T-helper 2 cell (primary cell): ENCODE measurements at regions not wholly inside any gene's neighbourhood (a gene's known extent, or its start where the extent isn't known, plus 50 kb on each side); places are given as distances from the start of the nearest gene placed in this dataset.
A peak's percentile ranks its signal among the peaks of the same experiment; 100 is the strongest.

ENCODE experiments used
- DNase-seq, 5 experiments: peaks; one replicate each; pipeline versions ENCODE4 v3.0.0 to v3.0.0-alpha.2; 2012 to 2022

DNA sequence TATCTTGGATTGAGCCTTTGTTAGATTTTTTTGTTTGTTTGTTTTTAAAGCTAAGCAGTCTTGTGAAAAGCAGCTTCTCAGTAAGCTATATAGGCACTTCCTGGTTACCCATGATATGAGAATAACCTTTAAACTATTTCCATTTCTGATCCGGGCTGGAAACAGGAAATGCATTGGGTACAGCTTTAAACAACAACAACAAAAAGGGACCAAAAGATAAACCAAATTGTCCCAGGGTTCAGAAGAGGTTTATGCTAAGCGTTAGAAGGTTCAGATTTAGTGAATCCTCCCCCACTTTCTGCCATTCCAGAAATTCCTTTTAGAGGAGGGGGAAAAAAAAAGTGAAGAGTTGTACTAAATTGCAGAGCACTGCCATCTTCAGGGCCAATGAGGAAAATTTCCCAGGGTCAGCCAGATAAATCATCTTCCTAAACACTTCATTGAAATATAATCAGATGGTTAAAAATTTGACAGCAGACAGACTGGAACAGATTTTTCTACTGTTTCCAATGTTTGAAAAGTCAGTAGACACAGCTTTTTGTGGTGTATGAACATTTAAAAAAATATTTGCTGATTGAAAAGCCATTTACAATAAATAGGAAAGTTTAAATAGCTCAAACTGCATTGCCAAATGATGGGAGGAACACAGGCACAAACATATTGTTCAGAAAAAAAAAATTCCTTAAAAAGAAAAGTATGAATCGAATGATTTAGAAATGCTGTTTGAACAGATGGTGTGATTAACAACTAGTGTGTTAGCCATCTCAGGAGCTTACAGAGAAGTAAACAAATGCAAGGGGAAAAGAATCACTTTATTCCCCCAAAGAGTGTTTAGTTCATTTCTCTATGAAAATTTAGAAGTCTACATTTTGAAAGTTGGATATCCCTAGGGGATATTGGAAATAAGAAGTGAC lies 189.9 kb upstream of the TANK start:
- DNase-seq: peak in 1 of 5 experiments; percentile 23

DNA sequence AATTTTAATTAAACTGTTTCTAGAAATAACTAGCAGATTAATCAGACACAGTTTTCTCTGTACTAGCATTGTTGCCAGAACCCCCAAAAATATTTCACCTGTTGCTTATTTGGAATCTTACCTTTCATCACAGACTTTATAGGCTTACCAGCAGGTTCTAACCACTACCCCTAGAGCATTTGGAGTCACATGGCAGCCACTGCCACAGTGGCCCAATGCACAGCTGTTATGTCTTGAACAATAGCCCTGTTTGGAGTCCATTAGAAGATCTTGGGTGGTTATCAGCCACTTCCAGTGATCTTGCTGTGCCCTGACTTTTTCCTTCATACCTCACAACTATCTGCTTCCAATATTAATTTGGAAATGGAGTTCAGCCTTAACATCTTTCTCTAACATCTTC lies 186.2 kb upstream of the TANK start:
- no peak for DNase-seq

DNA sequence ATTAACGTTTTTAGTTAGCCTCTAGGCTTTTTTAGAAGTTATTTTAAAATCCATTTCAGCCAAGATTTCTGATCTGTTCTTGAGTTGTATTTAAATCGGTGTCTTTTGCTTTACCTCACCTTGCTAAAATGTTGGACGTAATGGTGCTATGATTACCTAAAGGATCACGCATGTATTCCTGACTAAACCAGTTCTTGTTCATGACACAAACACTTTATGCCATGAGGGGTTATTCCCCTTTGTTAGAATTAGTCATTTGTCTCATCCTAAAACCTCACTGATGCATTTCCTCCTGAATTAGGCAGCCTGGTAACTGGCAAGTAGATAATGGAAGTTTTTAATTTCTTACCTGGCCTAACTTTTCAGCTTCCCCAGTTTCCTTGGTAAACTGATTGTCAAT lies 185.4 kb upstream of the TANK start:
- no peak for DNase-seq

DNA sequence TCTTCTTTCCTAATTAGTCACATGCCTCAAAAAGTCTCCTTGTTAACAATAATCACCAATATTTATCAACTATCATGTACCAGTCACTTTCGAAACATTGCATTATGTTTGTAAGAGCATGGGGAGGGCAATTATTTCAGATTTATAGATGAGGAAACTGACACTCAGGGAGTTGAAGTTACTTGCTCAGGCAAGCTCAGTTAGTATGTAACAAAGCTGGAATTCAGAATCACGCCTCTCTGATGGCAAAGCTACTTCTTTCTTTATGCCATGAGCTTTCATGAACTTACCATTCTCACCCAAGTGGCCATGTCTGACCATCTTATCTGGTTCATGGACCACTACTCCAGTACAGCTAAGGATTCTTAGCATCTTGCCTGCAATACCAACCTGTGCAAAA lies 183.4 kb upstream of the TANK start:
- DNase-seq: no peak

DNA sequence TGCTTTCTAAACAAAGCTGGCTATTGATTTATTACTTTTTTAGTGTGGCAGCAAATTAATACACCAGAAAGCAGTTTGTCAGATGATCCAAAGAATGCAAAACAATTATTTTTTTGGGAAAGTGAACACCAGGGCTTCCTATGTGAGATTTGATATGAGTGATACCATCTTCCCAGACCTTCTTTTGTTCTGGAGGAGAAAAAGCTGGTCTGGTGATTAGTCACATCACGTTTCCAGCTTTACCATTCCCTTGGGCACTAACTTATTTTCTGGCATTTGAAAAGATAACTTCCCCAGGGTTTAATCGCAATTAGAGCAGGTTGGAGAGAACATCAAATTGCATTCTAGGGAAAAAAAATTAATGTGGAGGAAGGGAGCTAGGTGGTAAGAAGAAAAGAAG lies 182.9 kb upstream of the TANK start:
- no peak for DNase-seq

DNA sequence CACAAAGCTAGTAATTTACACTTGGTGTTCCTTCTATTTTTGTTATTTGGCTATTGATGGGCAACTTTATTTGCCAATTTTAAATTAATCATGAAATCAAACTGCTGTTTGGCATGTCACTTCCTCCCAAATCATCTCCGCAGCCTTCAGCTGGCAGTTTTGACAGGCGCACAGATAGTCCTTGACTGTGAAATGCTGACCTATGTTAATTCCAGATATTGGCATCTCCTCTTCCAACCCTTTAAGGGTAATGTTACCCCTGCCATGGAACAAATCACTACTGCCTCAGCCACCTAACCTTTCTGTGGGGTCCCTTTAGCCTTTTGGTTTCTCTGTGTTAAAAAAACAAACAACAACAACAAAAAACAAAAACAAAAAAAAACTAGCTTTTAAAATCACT lies 182.4 kb upstream of the TANK start:
- DNase-seq: no peak

DNA sequence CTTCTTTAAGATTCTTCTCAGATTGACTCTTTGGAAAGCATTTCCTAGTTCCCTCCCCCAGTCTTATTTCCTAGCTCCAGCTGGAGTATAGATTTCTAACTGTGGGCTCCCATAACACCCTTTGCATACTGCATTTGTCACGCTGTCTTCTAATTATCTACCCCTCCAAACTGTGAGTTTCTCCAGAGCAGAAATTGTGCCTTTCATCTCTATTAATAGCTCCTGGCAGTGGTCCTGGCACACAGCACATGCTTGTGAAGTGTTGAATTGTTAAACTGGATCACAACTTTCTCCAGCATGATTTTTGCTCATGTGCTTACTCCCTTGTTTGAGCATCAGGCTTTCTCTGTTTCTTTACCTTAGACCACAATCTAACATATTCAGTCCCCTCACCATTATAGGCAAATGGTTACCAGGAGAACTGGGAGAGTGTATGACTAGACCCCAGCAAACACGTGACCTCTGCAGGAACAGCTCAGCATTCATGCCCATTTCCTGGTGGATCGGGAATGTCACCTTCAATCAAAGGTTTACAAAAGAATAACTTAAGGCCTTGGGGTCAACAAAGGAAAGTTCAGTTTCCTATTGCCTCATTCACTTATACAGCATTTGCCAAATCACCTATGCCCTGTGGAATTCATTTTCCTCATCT lies 175.7 kb upstream of the TANK start:
- DNase-seq: no peak

DNA sequence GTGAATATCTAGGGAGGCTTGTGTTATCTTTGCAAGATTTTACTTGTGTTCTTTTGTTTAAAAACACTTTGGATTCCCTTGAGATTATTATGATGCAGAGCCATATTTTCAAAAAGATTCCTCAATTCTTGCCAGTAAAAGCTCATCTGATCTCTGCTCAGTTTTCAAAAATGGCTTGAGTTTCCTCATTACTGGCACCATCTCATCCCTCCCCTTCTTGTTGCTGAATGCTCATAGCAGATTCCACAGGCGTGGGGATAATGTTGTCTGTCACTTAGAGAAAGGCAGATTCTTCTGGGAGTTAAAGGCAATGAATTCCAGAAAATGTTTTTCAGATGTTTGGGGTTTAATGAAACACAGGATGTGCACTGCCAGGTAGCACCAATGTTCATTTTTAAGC lies 170.4 kb upstream of the TANK start:
- DNase-seq: no peak

DNA sequence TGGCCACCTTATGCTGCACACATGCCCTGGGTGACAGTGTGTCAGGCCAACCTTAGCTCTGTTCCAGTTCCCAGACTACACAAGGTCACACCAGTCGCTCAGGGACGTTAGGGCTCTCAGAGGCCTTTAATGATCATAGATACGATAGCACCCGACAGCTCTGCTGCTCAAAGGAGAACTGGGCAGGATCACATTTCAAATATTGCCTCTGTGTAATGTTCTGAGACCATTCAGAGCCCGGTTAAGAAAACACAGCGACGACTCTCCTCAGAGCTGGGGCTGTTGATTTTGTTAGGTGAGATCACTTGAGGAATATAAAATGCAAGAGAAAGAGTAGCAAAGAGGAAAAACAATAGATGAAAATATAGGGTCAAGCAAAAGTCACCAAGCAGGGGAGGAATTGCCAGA lies 166.6 kb upstream of the TANK start:
- no peak for DNase-seq

DNA sequence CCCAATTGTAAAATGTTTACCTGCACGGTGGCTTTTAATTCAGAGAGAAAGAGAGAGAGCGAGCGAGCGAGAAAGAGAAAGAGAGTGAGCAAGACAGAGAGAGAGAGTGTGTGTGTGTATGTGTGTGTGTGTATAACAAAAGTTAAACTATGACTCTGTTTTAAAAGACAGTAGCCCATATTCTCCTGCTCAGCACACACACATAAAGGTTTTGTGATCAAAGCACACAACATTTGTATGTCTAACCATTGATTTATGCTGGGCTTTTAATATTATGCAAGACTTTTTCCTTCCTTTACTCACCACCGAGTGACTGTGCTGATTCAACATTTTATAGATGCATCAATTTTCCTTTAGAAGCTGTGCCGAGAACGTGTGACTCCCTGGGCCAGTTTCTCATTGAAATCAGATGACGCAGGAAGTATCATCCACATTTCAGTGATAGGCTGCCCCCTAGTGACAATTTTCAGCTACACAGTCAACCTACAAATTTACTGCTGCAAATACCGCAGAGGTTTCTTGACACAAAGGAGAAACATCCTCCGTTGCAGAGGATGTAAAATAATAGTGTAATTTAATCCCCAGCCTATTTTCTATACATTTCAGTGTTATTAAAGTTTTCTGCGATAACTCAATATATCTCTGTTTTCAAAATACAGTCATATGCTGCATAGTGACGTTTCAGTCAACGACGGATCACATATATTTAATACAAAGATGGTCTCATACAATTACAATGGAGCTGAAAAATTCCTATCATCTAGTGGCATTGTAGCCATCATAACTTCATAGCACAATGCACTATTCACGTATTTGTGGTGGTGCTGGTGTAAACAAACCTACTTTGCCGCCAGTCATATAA lies 165.9 kb upstream of the TANK start:
- DNase-seq: peak in 4 of 5 experiments; percentile 32 to 80 (median 46)

DNA sequence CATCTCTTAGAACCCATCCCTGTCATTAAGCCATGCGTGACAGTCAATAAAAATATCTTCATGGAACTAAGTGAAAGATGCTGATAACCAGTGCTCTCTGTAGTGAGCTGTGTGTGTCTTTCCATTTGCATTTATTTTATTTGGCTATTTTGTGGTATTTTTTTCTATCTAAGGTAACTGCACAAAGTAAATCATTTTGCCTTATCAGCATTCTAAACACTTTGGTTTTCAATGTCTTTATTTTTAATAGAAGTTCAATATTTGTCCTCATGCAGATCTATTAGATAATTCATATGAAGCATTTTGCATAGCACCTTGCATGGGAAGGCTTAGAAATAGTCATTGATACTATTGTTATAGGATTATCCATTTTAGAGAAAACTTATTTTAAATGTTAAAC lies 163.6 kb upstream of the TANK start:
- no peak for DNase-seq

DNA sequence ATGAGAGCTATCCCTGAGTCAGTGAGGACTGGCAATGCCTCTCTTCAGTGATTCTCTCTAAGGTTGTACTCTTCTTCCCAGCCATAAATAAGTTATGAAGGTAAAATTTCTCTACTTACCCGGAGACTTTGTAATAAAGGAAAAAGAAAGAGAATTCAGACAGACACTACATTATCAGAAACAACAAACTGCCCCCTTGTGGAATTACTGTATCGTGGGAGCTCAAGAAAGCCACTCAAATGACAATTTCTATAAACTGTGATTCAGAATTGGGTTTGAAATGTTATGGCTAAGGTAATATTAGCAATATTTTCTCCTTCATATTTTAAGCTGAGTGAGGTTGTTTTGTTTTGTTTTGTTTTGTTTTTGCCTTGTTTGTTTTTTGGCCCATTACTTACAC lies 155.8 kb upstream of the TANK start:
- DNase-seq: peak in 1 of 5 experiments; percentile 11

DNA sequence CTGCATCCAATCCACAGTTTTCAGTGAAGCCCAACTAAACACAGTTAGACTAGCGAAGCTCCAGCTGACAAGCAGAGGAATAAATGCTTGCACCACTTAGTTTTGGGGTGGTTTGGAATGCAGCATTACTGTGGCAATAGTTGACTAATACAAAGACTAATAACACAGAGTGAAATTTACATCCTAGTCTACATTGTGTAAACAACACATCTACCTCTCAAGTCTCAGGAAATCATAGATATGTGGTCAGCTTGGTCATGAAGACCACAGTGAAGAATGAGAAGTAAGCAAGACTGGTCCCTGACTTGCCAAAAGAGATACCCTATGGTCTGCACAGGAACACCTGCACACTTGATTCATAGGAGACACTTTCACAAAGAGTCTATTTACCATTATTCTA lies 155.1 kb upstream of the TANK start:
- DNase-seq: peak in 1 of 5 experiments; percentile 5

DNA sequence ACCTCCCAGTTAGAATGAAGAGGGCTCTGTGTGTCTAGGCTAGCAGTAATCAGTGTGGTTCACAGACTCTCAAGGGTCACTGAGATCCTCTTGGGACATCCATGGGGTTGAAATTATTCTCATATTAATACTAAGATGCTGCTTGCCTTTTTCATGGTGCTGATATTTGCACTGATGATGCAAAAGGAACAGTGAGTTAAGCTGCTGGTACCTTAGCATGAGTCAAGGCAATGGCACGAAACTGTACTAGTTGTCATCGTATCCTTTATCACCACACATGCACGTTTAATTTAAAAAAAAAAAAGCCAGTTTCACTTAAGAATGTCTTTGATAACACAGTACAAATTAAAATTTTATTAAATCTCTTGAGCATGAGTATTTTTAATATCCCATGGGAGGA lies 151.9 kb upstream of the TANK start:
- no peak for DNase-seq

DNA sequence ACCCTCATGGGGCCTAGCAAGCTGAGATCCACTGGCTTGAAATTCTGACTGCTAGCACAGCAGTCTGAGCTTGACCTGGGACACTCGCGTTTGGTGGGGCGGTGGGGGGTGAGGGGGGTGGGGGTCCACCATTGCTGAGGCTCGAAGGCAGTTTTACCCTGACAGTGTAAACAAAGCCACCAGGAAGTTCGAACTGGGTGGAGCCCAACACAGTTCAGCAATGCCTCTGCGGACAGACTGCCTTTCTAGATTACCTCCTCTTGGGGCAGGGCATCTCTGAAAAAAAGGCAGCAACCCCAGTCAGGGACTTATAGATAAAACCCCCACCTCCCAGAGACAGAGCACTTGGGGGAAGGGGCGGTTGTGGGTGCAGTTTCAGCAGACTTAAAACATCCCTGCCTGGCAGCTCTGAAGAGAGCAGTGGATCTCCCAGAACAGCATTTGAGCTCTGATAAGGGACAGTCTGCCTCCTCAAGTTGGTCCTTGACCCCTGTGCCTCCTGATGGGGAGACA lies 149.7 kb upstream of the TANK start:
- no peak for DNase-seq

DNA sequence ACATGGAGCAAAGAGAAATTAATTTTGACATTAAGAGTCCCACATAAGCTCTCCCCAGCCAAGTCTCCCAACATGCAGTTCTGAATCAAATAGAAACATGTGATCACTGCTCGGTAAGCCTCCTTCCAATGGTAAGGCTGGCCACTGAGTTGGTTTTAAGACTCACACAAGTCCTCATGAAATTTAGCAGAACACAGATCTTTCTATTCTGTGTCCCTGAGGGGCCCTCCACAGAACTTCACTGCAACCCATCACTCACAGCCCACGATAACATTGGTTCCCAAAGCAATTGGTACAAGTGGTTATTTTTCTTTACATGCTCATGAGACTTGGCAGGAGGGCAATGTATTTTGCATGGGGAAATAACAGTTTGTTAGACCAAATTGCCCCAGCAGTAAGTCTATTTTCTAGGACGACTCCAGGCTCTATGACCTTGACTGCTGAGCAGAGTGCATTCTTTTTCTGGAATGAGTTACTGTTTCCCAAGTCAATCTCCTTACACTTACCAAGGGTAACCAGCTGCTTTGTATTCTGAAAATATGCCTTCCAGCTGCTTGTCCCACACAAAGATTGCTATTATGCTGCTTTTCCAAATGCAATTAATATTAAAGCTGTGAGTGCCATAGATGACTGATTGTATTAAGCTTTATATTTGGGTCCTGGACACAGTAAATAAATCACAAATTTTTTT lies 142.3 kb upstream of the TANK start:
- DNase-seq: no peak

DNA sequence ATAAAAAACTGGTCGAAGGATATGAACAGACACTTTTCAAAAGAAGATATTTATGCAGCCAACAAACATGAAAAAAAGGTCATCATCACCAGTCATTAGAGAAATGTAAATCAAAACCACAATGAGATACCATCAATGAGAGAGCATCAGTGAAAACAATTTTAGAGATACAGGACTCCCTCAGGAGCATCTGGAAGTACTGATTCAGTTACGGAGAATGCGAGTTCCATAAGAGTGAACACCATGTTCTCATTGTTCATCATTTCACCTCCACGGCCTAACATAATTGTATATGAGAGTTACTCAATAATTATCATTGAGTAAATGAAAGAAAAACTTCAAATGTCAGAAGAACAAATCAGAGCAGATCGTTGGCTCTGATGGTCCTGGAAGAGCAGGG lies 140.9 kb upstream of the TANK start:
- no peak for DNase-seq

DNA sequence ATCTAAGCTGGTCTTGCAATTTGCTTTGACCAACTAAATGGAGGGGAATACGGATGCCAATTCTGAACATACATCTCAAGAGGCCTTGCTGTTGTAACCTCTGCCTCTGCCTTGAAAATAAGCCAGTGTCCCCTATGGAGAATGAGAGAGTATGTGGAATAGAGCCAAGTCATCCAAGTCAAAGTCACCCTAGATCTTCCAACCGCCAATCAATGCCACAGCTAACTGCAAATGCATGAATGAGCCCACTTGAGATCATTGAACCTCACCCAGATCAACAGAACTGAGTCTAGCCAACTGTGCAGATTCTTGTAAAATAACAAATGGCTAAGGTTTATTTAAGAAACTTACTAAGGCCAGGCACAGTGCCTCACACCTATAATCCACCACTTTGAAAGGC lies 139.8 kb upstream of the TANK start:
- no peak for DNase-seq

DNA sequence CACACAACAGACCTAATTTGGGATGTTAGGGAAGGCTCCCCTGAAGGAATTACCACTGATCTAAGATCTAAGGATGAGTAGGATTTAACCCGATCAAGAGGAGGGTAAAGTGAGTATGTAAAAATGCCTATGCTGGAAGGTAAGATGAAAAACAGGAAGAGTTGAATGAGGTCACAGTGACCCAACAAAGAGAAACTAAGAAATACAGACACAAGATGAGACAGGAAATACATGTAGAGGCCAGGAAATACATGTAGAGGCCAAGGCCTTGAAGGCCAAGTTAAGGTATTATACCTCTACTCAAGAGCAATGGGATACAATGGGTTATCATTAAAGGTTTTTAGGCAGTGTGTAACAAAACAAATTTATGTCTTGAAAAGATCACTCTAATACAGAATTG lies 131.6 kb upstream of the TANK start:
- DNase-seq: peak in 1 of 5 experiments; percentile 32

DNA sequence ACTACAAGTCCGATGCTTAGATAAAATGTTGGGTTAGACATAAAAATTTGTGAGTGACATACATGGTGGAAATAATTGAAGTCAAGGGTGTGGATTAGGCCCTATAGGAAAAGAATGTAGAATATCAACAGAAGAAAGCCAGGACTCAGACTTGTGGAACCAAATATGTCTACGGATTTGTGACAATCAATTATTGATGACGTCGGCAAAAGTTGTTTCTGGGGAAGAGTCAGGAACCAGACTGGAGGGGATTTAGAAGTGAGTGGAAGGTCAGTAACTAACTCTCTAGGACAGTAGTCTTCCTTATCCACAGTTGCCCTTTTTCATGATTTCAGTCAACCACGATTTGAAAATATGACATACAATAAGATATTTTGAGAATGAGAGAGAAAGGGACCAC lies 130.9 kb upstream of the TANK start:
- no peak for DNase-seq

DNA sequence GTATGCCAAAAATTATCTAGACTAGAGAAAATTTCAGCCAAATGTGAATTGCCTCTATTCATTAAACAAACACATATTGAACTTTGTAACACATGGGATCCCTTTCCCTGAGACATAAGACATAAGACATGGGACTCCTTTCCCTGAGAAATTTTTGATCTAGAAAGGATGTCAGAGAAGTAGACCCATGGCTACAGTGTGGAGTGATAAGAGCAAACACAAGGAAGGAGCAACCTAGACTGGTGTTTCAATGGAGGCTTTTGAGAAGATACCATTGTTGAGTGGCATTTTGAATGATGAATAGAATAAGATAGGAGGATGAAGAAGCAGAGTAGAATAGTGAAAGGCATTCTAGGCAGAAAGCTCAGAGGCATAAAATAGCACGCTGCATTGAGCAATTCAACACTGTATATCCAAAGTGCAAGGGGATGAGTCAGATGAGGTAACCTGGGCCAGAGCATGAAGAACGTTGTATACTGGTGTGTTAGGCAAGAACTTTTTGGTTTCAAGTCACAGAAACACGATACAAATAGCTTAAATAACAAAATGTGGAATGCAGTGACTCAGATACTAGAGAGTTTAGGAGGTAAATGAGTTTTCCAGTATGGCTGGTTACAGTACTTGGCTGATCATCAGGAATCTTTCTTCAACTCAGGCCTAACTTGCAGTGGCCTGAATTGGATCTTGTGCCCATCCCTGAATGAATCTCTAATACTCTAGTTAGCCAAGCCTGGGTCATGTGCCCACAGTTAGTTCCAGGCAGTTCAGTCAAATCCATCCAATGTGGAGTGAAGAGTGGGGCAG lies 129.8 kb upstream of the TANK start:
- DNase-seq: no peak

DNA sequence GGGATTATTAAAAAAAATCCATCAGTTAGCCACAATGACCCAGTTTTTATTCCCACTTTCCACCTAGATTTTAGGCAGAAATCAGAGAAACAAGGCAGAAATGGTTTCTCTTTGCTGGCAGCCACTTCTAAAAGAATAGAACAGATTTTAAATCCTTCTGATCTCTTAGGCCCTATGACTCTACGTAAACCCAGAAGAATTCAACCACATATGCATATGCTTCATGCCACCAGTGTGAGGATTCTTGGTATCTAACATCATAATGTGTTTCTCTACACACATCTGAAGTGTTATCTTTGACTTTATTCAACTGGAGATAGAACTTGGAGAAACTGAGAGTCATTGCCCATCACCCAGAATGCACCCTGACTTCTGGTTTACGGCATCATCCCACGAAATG lies 128.7 kb upstream of the TANK start:
- DNase-seq: no peak
